SK-MEL-5 (cell line): ENCODE measurements at regions not wholly inside any gene's neighbourhood (a gene's known extent, or its start where the extent isn't known, plus 50 kb on each side); places are given as distances from the start of the nearest gene placed in this dataset.

Experiments used
- DNase-seq: peaks from one replicate; pipeline ENCODE4 v3.0.0-alpha.2; 2016; ENCODE audit warnings: low read depth, low spot score
- in situ Hi-C: cut with HindIII; loops from 2 replicates; pipeline ENCODE4 v1.10.0; 2016; ENCODE audit warnings: low sequenced_read_pairs, high pct_unique_total_duplicates, low pct_unique_long_range_greater_than_20kb

- DNase-seq = no peak
- in situ Hi-C loops = loop anchor here (5.0 kb wide), 2 partner anchors 46 to 89 kb away; no protein-coding TSS in a partner anchor
Observed at GRCh38 chr11:69545976-69546617, 64.6 kb downstream of the LINC01488 start.

- in situ Hi-C loops = loop anchor here (5.0 kb wide), 2 partner anchors 45 to 90 kb away; no protein-coding TSS in a partner anchor
- no peak for DNase-seq
Observed at GRCh38 chr11:69546735-69547370, 65.4 kb downstream of the LINC01488 start.

GRCh38 chr11:69550846-69551245 lies 69.4 kb downstream of the LINC01488 start:
- DNase-seq = no peak
- in situ Hi-C loops = no loop called here

- DNase-seq = no peak
- in situ Hi-C loops = no loop called here
Observed at GRCh38 chr11:69551963-69552362, 70.5 kb downstream of the LINC01488 start.

GRCh38 chr11:69552951-69553350 lies 71.5 kb downstream of the LINC01488 start:
- in situ Hi-C loops = no loop called here
- no peak for DNase-seq

GRCh38 chr11:69553416-69554357 lies 72.2 kb downstream of the LINC01488 start:
- in situ Hi-C loops = no loop called here
- no peak for DNase-seq

- peak; percentile 86 for DNase-seq
- in situ Hi-C loops = no loop called here
Observed at GRCh38 chr11:69554849-69555248, 73.4 kb downstream of the LINC01488 start.

- in situ Hi-C loops = no loop called here
Observed at GRCh38 chr11:69557266-69557665, 75.8 kb downstream of the LINC01488 start.

GRCh38 chr11:69558519-69558941 lies 77.1 kb downstream of the LINC01488 start:
- in situ Hi-C loops = no loop called here
- DNase-seq = no peak

More at GRCh38 chr11:69557266-69557665, 75.8 kb downstream of the LINC01488 start:
- no peak for DNase-seq

- DNase-seq = no peak
- in situ Hi-C loops = no loop called here
Observed at GRCh38 chr11:69559181-69559580, 77.7 kb downstream of the LINC01488 start.

GRCh38 chr11:69560141-69560790 lies 78.8 kb downstream of the LINC01488 start:
- DNase-seq = no peak
- in situ Hi-C loops = no loop called here

- no peak for DNase-seq
- in situ Hi-C loops = no loop called here
Observed at GRCh38 chr11:69562302-69562701, 78.7 kb upstream of the CCND1 start.

- in situ Hi-C loops = no loop called here
- no peak for DNase-seq
Observed at GRCh38 chr11:69562816-69563215, 78.1 kb upstream of the CCND1 start.

GRCh38 chr11:69563306-69563705 lies 77.7 kb upstream of the CCND1 start:
- in situ Hi-C loops = no loop called here
- no peak for DNase-seq

- peak; percentile 71 for DNase-seq
- in situ Hi-C loops = no loop called here
Observed at GRCh38 chr11:69563946-69564775, 76.8 kb upstream of the CCND1 start.

- DNase-seq = no peak
- in situ Hi-C loops = no loop called here
Observed at GRCh38 chr11:69566001-69566400, 75.0 kb upstream of the CCND1 start.
